ENCODE measurements at regions not wholly inside any gene's neighbourhood (a gene's known extent, or its start where the extent isn't known, plus 50 kb on each side); places are given as distances from the start of the nearest gene placed in this dataset.

- DNase-seq (ENCODE audit: low read depth in 2 of 2) = peak in 1 of 2 donors; percentile 47
Measured at GRCh38 chr7:50209461-50210135, 94.9 kb upstream of the IKZF1 start.

- peak; percentile 59 to 61 for DNase-seq (ENCODE audit: low read depth in 2 of 2)
Measured at GRCh38 chr7:50208378-50208982, 96.0 kb upstream of the IKZF1 start.

- no peak for DNase-seq (ENCODE audit: low read depth in 2 of 2)
Measured at GRCh38 chr7:50207686-50208255, 96.7 kb upstream of the IKZF1 start.

DNA sequence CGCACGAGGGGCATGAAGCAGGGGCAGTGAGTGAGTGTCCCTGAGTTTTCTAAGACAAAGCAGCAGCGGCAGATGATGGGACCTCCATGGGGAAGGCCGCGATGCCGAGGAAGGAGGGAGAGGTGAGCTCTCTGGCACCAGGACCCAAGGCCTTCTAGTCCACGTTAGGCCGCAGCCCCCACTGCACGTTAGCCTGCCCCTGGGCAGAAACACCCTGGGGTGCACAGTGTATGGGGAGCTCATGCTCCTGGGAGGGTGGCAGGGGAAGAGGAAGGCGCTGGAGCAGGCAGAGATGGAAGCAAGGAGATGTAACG, 97.3 kb upstream of the IKZF1 start:
- DNase-seq (ENCODE audit: low read depth in 2 of 2) = no peak

DNA sequence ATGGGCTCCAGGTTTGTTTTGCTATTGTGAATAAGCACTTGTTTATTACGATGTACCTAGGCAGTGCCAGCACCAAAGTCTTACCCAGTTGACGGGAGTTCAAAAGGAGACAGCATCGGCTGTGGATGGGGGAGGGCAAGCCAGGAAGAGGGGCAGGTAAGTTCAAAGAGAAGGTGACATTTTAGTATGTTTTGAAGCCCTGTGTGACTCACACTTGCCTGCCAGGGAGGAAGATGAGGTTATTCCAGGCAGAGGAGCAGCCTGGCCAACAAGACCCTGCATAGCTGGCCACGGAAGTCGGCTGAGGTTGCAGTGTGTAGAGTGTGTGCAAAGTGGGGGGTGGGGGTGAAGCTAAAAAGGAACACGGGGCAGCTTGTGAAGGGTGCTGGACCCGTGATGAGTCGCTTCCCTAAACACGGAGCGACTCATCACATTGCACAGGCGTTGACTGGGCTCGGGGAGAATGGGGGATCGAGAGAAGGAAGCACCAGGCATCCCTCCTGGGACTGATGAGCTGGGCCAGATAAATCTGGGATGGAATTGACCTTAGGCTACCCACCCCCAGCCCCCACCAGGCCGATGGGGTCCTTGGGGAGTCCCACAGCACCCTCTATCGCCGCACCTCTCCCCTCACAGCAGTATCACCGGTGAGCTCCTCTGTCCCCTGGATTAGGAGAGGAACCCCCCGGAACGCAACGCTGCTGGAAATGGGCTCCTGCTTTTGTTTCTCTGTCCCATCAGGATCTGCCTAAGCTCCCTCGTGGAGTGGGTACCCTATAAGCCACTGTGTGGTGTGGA, 97.9 kb upstream of the IKZF1 start:
- peak; percentile 68 to 71 for DNase-seq (ENCODE audit: low read depth in 2 of 2)

GRCh38 chr7:50205011-50205410, 99.5 kb upstream of the IKZF1 start:
- DNase-seq (ENCODE audit: low read depth in 2 of 2) = no peak

DNA sequence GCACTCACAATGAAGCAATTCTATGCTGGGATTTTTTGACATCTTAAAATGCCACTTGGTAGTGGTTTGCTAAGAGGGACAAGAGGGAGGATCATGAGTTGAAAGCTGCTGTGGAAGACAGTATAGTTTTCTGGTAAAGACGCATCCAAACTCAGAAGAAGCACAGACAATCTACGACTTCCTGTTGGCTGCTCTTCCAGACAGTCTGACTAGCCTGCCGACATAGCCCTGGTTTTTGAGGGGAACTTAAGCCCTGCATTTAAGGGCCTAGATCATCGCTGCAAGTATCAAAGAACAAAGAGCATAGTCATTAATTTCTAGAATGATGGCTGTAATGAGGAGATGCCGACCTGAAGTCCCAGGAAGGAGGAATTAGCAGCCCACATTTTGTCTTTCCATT, 99.9 kb upstream of the IKZF1 start:
- DNase-seq (ENCODE audit: low read depth in 2 of 2) = no peak

GRCh38 chr7:50203521-50203920, 101.0 kb upstream of the IKZF1 start:
- no peak for DNase-seq (ENCODE audit: low read depth in 2 of 2)

- DNase-seq (ENCODE audit: low read depth in 2 of 2) = no peak
Measured at GRCh38 chr7:50202052-50202555, 102.4 kb upstream of the IKZF1 start.

DNA sequence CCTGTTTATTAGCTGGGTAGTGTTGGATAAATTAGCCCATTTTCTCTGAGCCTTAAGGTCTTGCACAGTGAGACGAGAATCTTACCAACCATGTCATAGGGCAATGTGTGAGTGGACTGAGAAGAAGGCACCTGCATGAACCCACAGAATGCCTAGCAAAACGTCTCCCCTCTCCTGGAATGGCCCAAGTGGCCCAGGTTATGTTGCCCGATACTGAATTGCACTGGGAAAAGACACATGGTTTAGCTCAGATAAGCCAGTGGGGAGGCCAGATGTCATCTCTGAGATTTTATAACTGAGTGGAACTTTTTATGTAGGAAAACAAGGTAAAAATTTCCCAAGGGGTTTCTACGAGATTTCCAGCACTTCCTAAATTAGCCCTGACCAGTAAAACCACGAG, 104.7 kb upstream of the IKZF1 start:
- no peak for DNase-seq (ENCODE audit: low read depth in 2 of 2)

DNA sequence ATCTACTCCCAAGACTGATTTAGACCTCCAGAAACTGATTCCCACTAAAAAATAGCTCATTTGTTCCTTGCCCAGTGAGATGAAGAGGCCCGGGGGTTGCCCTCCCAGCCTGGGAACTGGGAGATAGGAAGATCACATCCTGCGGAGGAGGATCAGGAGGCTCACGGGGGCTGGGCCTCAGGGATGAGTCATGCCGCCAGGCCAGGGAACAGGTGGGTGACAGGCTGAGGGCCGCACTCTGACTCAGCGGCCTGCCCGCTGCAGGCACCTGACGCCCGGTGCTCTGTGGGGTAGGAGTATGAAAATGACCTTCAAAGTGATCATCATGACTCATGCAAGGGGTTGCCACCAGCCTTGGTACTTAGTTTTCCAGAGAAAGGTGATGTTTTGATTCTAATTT, 104.5 kb upstream of the ZPBP start:
- DNase-seq (ENCODE audit: low read depth in 2 of 2) = peak; percentile 72 to 84

GRCh38 chr7:50196719-50197118, 103.7 kb upstream of the ZPBP start:
- DNase-seq (ENCODE audit: low read depth in 2 of 2) = no peak

GRCh38 chr7:50190776-50191175, 97.7 kb upstream of the ZPBP start:
- DNase-seq (ENCODE audit: low read depth in 2 of 2) = no peak

DNA sequence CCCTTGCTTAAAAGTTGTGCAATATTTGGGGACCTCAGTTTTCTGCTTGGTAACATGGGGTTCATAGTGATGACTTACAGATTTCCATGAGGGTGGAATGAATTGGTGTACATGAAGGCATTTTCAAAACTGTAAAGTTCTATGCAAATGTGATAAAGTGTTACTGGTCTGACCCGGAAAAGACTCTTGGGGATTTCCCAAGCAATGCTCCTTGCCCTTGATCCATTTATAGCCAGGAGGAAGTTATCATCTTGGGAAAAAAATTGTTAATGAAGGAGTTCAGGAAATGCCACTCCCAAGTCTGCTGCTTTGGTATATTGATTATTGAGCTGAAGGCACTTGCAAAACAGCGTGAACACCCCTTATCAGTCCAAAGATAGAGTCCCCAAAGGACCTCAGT, 96.3 kb upstream of the ZPBP start:
- no peak for DNase-seq (ENCODE audit: low read depth in 2 of 2)

DNA sequence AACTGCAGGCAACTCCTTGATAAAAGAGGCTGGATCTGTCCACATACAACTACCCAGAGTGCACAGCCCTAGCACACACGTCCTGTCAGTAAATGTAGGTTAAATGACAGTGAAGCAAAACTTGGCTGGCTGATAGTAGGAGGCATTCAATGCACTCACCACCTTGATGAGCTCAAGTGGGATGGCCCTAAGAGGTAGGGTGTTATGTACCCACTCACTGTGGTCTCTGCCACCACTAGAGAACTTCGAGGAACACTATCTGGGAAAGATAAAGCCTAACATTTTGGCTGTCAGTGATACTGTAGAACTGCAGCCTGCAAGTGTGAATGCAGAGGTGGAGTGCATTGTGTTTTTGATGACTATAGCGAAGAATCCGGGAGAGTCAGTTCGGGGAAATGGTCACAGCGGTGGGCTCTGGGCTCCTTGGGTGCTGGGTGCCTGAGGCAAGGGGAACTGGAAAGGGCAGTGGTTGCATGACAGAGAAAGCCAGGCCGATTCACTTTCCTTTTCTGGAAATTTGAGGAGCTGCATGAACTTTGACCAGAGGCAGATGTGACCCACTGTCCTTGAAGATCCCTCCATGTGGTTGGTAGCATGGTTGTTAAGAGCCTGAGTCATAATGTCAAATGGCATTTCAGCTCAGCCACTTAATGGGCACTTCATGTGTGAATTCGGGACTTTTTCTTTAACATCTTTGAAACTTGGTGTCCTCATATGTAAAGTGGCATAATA, 93.1 kb upstream of the ZPBP start:
- no peak for DNase-seq (ENCODE audit: low read depth in 2 of 2)

DNA sequence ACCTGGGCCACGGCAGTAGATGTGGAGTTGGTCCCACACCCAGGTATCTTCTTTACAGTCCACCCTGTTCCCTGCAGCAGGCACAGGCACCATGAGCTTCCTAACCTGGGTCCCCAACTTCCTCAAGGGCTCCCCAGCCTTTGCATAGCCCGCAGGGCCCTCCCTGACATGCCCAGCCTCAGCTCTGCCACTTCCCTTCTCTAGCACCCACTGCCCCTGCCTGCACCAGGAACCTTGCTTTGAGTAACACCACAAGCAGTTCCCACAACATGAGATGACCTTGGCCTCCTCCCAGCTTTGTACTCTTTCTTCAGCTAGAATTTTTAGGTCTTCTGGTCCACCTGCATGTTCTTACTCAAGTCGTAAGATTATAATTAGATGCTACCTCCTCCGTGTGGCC, 92.2 kb upstream of the ZPBP start:
- DNase-seq (ENCODE audit: low read depth in 2 of 2) = no peak

DNA sequence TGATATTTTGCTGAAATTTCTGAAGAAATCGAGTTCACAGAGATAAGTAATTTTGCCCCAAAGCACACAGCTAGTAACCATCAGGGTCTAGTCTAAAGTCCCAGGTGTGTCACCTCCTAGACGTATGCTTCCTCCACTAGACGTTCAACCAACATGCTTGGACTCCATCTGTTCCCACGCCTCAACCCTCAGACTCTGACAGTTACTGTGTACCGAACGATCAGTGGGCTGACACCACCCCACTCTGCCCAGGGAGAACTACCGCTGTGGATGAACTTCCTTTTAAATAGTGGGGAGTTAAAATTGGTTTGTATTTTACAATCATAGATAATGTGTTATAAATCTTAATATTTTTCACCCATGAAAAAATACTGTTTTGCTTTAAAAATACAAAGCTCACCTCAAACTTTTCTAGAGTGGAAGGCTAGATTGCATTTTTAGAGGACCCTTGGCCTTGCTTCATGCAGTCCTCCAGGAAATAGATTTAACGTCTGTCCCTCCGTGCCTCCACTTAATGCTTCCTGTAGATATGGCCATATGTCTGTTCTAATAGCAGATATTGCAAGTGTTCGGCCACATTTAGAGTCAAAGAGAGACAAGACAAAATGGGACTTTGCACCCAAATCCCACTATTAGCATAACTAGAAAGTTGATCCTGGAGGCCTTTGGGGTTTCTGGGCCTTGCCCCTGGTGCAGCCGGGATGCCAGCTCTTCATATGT, 91.4 kb upstream of the ZPBP start:
- DNase-seq (ENCODE audit: low read depth in 2 of 2) = no peak

DNA sequence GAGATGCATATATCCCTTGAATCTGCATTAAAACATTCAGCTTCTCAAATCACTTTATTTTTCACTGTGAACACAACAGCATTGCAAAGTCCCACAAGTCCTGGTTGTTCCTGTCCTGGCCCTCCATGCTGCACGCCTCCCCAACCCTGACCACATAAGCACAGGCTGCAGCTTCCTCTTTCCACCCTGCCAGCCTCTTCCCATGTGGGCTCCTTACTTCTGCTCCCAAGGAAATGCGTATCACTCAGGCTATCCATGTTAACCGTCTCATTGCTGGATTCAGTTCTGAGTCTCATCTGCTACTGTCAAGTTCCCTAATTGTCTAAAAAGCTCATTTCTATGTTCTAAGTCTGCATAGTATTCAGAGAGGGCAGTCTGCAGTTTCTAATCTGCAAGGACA, 89.7 kb upstream of the ZPBP start:
- DNase-seq (ENCODE audit: low read depth in 2 of 2) = no peak

DNA sequence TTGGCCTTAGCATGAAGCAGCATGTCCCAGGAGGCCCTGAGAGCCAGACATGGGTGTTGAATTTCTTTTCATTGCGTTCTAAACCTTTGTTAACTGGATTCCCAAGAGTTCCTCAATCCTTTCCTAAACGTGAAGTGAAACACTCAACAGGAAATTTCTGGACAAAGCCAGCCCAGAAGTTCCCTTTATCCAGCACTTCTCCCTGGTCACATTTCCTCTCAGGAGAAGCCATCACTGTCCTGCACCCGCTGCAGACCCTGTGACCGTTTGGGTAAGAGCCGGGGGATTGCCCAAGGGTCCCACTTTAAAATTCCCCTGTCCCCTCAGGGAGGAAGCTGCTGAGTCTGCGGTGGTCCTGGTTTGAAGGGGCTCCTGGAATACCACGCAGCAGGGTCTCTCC, 88.0 kb upstream of the ZPBP start:
- no peak for DNase-seq (ENCODE audit: low read depth in 2 of 2)

DNA sequence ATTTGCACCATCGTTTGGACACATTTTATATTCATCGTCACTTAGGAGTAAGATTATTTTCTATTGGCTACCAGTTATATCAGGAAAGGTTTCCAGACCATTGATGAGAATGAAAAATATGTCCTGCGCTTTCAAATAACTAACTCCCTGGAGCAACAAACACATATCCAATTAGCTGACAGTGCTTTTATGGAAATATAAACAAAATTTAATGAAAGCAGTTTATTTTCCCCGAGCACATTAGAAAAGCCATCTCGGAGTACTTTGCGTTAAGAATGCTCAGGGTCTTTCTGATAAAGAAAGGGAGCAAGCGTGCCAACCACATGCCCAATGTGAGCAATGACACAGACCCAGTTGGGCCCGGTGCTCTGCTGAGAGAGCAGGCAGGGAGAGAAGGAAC, 85.1 kb upstream of the ZPBP start:
- DNase-seq (ENCODE audit: low read depth in 2 of 2) = no peak

DNA sequence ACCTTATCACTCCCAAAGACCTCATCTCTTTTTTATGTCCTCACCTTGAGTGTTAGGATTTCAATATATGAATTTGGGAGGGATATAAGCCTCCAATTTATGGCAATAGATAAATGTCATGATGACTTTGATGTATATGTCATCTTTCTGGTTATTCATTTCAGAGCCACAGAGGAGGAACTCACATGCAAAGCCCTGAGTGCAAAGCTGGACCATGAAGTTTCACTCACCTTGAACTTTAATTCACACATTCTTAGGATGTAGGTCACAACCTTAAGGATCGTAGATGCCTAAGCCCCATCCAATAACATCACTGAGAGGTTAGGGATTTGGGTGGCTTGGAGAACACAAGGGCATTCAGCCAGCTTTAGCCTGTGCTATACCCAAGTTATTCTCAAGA, 81.9 kb upstream of the ZPBP start:
- DNase-seq (ENCODE audit: low read depth in 2 of 2) = no peak

Measured in stimulated activated CD8-positive, alpha-beta memory T cell treated with anti-CD3 and anti-CD28 coated beads, Interleukin-15, amount 100 ng/mL, for 48 hours (primary cell).